ENCODE measurements at regions not wholly inside any gene's neighbourhood (a gene's known extent, or its start where the extent isn't known, plus 50 kb on each side); places are given as distances from the start of the nearest gene placed in this dataset.

- no peak overlapping the region for H3K4me3 ChIP-seq (ENCODE audit: control extremely low read depth in 1 of 5, extremely low read depth in 1 of 5, insufficient read depth in 1 of 5, low read depth in 2 of 5, low read length in 4 of 5)
- WGBS (ENCODE audit: insufficient coverage) = 85% methylated on average over 4 of the region's 4 CpGs
- H4K20me1 ChIP-seq (ENCODE audit: control insufficient read depth, insufficient read depth, low read length, poor library complexity, severe bottlenecking) = no peaks in the 10 kb centered on the region
- no peak for DNase-seq
- peaks cover 0 to 9% (median 0%) of the 10 kb centered on the region in 3 donors for H3K9me3 ChIP-seq (ENCODE audit: control extremely low read depth in 1 of 3, control insufficient read depth in 2 of 3, insufficient read depth in 1 of 3, low read length in 2 of 3)
- ChIA-PET CTCF (no interaction called here), POLR2A (no interaction called here)
- no peaks in the 10 kb centered on the region for H3K4me1 ChIP-seq (ENCODE audit: control insufficient read depth in 2 of 2, insufficient read depth in 2 of 2, low read length in 2 of 2)
- H3K27ac Mint-ChIP-seq = no peak overlapping the region
- H3K4me1 Mint-ChIP-seq = no peaks in the 10 kb centered on the region
- H3K27me3 ChIP-seq (replicated peaks in 1 of 4; ENCODE audit: control extremely low read depth in 1 of 4, control insufficient read depth in 3 of 4, insufficient read depth in 4 of 4, low read length in 3 of 4) = no peaks in the 10 kb centered on the region
- no peak overlapping the region for H3K9ac ChIP-seq (ENCODE audit: low read length)
- ATAC-seq (ENCODE audit: low read depth) = no peak
- TF ChIP-seq EZH2 (IDR thresholded peaks at IDR 0.05; ENCODE audit: borderline replicate concordance, insufficient read depth, low read depth, low read length, poor library complexity, severe bottlenecking) (no peak), CTCF (IDR thresholded peaks at IDR 0.05) (no peak)
- H3K36me3 ChIP-seq (replicated peaks in 1 of 2; ENCODE audit: control extremely low read depth in 1 of 2, control insufficient read depth in 1 of 2, extremely low read depth in 1 of 2, insufficient read depth in 2 of 2, low read length in 1 of 2) = no peaks in the 10 kb centered on the region
- H3K27ac ChIP-seq (ENCODE audit: low read length in 2 of 2) = no peak overlapping the region
- H3K9me3 Mint-ChIP-seq (ENCODE audit: insufficient read depth) = no peaks in the 10 kb centered on the region
- intact Hi-C loops (cut with micrococcal nuclease) = no loop called here
- no peaks in the 10 kb centered on the region for H3K27me3 Mint-ChIP-seq
- no peak overlapping the region for H2AFZ ChIP-seq (ENCODE audit: insufficient read depth, low read depth, low read length, poor library complexity, severe bottlenecking)
- no peak overlapping the region for H3K4me2 ChIP-seq (replicated peaks; ENCODE audit: low read depth, low read length, poor library complexity, severe bottlenecking)
- no peaks in the 10 kb centered on the region for H3K79me2 ChIP-seq (ENCODE audit: control insufficient read depth, insufficient read depth, low read length)
- no peak overlapping the region for H3K4me3 Mint-ChIP-seq
Measured at GRCh38 chr5:9889511-9889910, 259.4 kb upstream of the TAS2R1 start.

GRCh38 chr5:9888501-9888901 lies 258.4 kb upstream of the TAS2R1 start:
- no peaks in the 10 kb centered on the region for H3K4me1 Mint-ChIP-seq
- H3K27ac ChIP-seq (ENCODE audit: low read length in 2 of 2) = no peak overlapping the region
- POLR2A ChIA-PET = no interaction called here
- ATAC-seq (ENCODE audit: low read depth) = no peak
- H3K4me2 ChIP-seq (replicated peaks; ENCODE audit: low read depth, low read length, poor library complexity, severe bottlenecking) = no peak overlapping the region
- H3K9ac ChIP-seq (ENCODE audit: low read length) = no peak overlapping the region
- no peak for TF ChIP-seq CTCF (IDR thresholded peaks at IDR 0.05)
- no peak for TF ChIP-seq EZH2 (IDR thresholded peaks at IDR 0.05; ENCODE audit: borderline replicate concordance, insufficient read depth, low read depth, low read length, poor library complexity, severe bottlenecking)
- H3K79me2 ChIP-seq (ENCODE audit: control insufficient read depth, insufficient read depth, low read length) = no peaks in the 10 kb centered on the region
- no peak overlapping the region for H2AFZ ChIP-seq (ENCODE audit: insufficient read depth, low read depth, low read length, poor library complexity, severe bottlenecking)
- CTCF ChIA-PET = no interaction called here
- no peaks in the 10 kb centered on the region for H3K36me3 ChIP-seq (replicated peaks in 1 of 2; ENCODE audit: control extremely low read depth in 1 of 2, control insufficient read depth in 1 of 2, extremely low read depth in 1 of 2, insufficient read depth in 2 of 2, low read length in 1 of 2)
- H3K9me3 ChIP-seq (ENCODE audit: control extremely low read depth in 1 of 3, control insufficient read depth in 2 of 3, insufficient read depth in 1 of 3, low read length in 2 of 3) = peaks cover 0 to 2% (median 0%) of the 10 kb centered on the region in 3 donors
- H3K27me3 ChIP-seq (replicated peaks in 1 of 4; ENCODE audit: control extremely low read depth in 1 of 4, control insufficient read depth in 3 of 4, insufficient read depth in 4 of 4, low read length in 3 of 4) = no peaks in the 10 kb centered on the region
- H3K27me3 Mint-ChIP-seq = no peaks in the 10 kb centered on the region
- no peak overlapping the region for H3K27ac Mint-ChIP-seq
- 100% methylated on average over 1 of the region's 3 CpGs for WGBS (ENCODE audit: insufficient coverage)
- intact Hi-C loops (cut with micrococcal nuclease) = no loop called here
- H4K20me1 ChIP-seq (ENCODE audit: control insufficient read depth, insufficient read depth, low read length, poor library complexity, severe bottlenecking) = no peaks in the 10 kb centered on the region
- no peak for DNase-seq
- no peak overlapping the region for H3K4me3 ChIP-seq (ENCODE audit: control extremely low read depth in 1 of 5, extremely low read depth in 1 of 5, insufficient read depth in 1 of 5, low read depth in 2 of 5, low read length in 4 of 5)
- no peak overlapping the region for H3K4me3 Mint-ChIP-seq
- no peaks in the 10 kb centered on the region for H3K4me1 ChIP-seq (ENCODE audit: control insufficient read depth in 2 of 2, insufficient read depth in 2 of 2, low read length in 2 of 2)
- no peaks in the 10 kb centered on the region for H3K9me3 Mint-ChIP-seq (ENCODE audit: insufficient read depth)

Data from B cell (primary cell).